ENCODE measurements at regions not wholly inside any gene's neighbourhood (a gene's known extent, or its start where the extent isn't known, plus 50 kb on each side); places are given as distances from the start of the nearest gene placed in this dataset.

GRCh38 chr11:13120691-13121090 lies 111.6 kb downstream of the RASSF10 start:
- Histone ChIP-seq H3K23ac (ENCODE audit: low read depth, low read length) (no peak overlapping the region), H2AFZ (replicated peaks; ENCODE audit: low read length, poor library complexity) (no peak overlapping the region), H3K36me3 (ENCODE audit: control insufficient read depth, insufficient read depth, low read length) (no peaks in the 10 kb centered on the region), H3K9me1 (ENCODE audit: insufficient read depth, low read length) (peaks cover 13% of the 10 kb centered on the region), H3K27me3 (ENCODE audit: control insufficient read depth, insufficient read depth, low read length) (no peaks in the 10 kb centered on the region), H3K9ac (ENCODE audit: low read depth, low read length) (no peak overlapping the region; the same call in 1 of the 2 replicates), H3K4me2 (ENCODE audit: low read depth, low read length) (no peak overlapping the region; the same call in 1 of the 2 replicates), H3K4me3 (ENCODE audit: insufficient read depth, low read depth, low read length) (no peak overlapping the region), H3K9me3 (ENCODE audit: control insufficient read depth, insufficient read depth, low read length) (no peaks in the 10 kb centered on the region), H2BK5ac (ENCODE audit: low read depth, low read length, poor library complexity, severe bottlenecking) (peak overlapping the region; percentile 59), H2AK9ac (replicated peaks; ENCODE audit: low read depth, low read length, poor library complexity) (no peak overlapping the region), H3K14ac (replicated peaks; ENCODE audit: low read depth, low read length) (no peak overlapping the region), H4K20me1 (ENCODE audit: insufficient read depth, low read length) (no peaks in the 10 kb centered on the region), H4K5ac (ENCODE audit: low read depth, low read length) (no peak overlapping the region), H3K4me1 (ENCODE audit: control insufficient read depth, insufficient read depth, low read length) (peaks cover 18% of the 10 kb centered on the region), H3K18ac (ENCODE audit: low read depth, low read length) (peak overlapping the region; percentile 50; the same call in 1 of the 2 replicates), H2AK5ac (ENCODE audit: low read depth, low read length) (no peak overlapping the region), H2BK20ac (ENCODE audit: low read depth, low read length) (0 out of 2 replicates have a peak overlapping the region, but pooled peaks have one; percentile 46), H3K79me1 (ENCODE audit: low read depth in 1 of 2, low read length in 2 of 2) (no peaks in the 10 kb centered on the region), H3K27ac (ENCODE audit: insufficient read depth, low read length) (0 out of 2 replicates have a peak overlapping the region, but pooled peaks have one; percentile 1), H2BK15ac (ENCODE audit: low read depth, low read length) (0 out of 3 replicates have a peak overlapping the region, but pooled peaks have one; percentile 79), H4K91ac (ENCODE audit: insufficient read depth, low read depth, low read length) (no peak overlapping the region), H3K56ac (ENCODE audit: extremely low read depth, insufficient read depth, low read length) (peak overlapping the region; percentile 54; the same call in 1 of the 2 replicates), H4K8ac (ENCODE audit: low read depth in 2 of 2, low read length in 2 of 2) (peak overlapping the region in 1 of 2 experiments; percentile 53; a peak in 2 of 4 replicates), H3K4ac (ENCODE audit: low read depth, low read length) (peak overlapping the region; percentile 59; the same call in 1 of the 2 replicates), H2BK120ac (ENCODE audit: low read depth, low read length) (peak overlapping the region; percentile 62; the same call in 1 of the 2 replicates)
- dilution Hi-C loops (cut with HindIII; ENCODE audit: low sequenced_read_pairs, unreplicated experiment) (no loop called here), in situ Hi-C loops (cut with MboI; ENCODE audit: low sequenced_read_pairs) (no loop called here), intact Hi-C loops (cut with micrococcal nuclease) (no loop called here)
- POLR2A ChIA-PET (ENCODE audit: unreplicated experiment) = no interaction called here
- TF ChIP-seq, protein P1, sequence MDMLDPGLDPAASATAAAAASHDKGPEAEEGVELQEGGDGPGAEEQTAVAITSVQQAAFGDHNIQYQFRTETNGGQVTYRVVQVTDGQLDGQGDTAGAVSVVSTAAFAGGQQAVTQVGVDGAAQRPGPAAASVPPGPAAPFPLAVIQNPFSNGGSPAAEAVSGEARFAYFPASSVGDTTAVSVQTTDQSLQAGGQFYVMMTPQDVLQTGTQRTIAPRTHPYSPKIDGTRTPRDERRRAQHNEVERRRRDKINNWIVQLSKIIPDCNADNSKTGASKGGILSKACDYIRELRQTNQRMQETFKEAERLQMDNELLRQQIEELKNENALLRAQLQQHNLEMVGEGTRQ (IDR thresholded peaks at IDR 0.05; ENCODE audit: low read depth, low read length) = no peak
- no peak for TF ChIP-seq RCOR1 (IDR thresholded peaks at IDR 0.05; ENCODE audit: insufficient replicate concordance, low read length)
- TF ChIP-seq NFE2L2 (IDR thresholded peaks at IDR 0.05; ENCODE audit: low read depth, low read length) = no peak
- TF ChIP-seq MAFK (IDR thresholded peaks at IDR 0.05; ENCODE audit: low read depth, low read length) = peak; percentile 64
- peak; percentile 74 for TF ChIP-seq FOS (IDR thresholded peaks at IDR 0.05; ENCODE audit: low read depth, low read length)
- peak; percentile 68 for TF ChIP-seq CEBPB (IDR thresholded peaks at IDR 0.05; ENCODE audit: low read depth, low read length)
- TF ChIP-seq CTCF (conservative IDR thresholded peaks at IDR 0.05; ENCODE audit: low read depth, low read length) = no peak
- TF ChIP-seq SMC3 (IDR thresholded peaks at IDR 0.05; ENCODE audit: low read depth, low read length) = no peak
- TF ChIP-seq BHLHE40 (IDR thresholded peaks at IDR 0.05; ENCODE audit: low read depth, low read length) = peak; percentile 90
- TF ChIP-seq ELK1 (IDR thresholded peaks at IDR 0.05; ENCODE audit: borderline replicate concordance, low read depth, low read length) = no peak
- no peak for TF ChIP-seq MXI1 (IDR thresholded peaks at IDR 0.05; ENCODE audit: borderline replicate concordance, low read depth, low read length)
- no TSS peak for BruUV-seq (replicated peaks)
- no CpG with 5 or more reads among the region's 3 CpGs for WGBS, 2 experiments (ENCODE audit: extremely low coverage in 2 of 2, insufficient read length in 1 of 2)
- CTCF ChIA-PET = interaction anchor here (0.7 kb wide), 1 partner anchor 224 kb away, joined by 3 read pairs; no protein-coding TSS in a partner anchor
- ATAC-seq (ENCODE audit: low read depth) (peak; percentile 16; the same call in 1 of the 2 replicates), DNase-seq (peak; percentile 86)

Measured in IMR-90 (cell line).